ENCODE measurements at regions not wholly inside any gene's neighbourhood (a gene's known extent, or its start where the extent isn't known, plus 50 kb on each side); places are given as distances from the start of the nearest gene placed in this dataset.

DNA sequence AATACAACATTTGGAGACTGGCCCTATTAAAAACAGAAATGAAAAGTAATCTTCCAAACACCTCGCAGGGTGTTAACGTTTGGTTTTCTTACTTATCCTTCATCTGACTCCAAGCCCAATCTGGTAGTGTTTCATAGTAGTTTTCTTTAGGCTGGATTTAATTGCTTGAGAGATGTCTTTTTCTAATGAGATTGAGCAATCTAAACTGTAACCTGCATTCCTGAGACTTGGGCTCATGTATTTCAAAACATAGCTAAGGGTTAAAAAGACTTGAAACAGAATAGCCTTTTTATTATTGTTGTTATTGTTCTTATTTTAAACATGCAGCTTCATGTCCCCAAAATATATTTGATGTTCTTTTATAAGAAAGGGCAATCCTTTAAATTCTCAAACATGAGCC, 278.9 kb downstream of the TGFB2 start (continued):
- TF ChIP-seq, protein P1, sequence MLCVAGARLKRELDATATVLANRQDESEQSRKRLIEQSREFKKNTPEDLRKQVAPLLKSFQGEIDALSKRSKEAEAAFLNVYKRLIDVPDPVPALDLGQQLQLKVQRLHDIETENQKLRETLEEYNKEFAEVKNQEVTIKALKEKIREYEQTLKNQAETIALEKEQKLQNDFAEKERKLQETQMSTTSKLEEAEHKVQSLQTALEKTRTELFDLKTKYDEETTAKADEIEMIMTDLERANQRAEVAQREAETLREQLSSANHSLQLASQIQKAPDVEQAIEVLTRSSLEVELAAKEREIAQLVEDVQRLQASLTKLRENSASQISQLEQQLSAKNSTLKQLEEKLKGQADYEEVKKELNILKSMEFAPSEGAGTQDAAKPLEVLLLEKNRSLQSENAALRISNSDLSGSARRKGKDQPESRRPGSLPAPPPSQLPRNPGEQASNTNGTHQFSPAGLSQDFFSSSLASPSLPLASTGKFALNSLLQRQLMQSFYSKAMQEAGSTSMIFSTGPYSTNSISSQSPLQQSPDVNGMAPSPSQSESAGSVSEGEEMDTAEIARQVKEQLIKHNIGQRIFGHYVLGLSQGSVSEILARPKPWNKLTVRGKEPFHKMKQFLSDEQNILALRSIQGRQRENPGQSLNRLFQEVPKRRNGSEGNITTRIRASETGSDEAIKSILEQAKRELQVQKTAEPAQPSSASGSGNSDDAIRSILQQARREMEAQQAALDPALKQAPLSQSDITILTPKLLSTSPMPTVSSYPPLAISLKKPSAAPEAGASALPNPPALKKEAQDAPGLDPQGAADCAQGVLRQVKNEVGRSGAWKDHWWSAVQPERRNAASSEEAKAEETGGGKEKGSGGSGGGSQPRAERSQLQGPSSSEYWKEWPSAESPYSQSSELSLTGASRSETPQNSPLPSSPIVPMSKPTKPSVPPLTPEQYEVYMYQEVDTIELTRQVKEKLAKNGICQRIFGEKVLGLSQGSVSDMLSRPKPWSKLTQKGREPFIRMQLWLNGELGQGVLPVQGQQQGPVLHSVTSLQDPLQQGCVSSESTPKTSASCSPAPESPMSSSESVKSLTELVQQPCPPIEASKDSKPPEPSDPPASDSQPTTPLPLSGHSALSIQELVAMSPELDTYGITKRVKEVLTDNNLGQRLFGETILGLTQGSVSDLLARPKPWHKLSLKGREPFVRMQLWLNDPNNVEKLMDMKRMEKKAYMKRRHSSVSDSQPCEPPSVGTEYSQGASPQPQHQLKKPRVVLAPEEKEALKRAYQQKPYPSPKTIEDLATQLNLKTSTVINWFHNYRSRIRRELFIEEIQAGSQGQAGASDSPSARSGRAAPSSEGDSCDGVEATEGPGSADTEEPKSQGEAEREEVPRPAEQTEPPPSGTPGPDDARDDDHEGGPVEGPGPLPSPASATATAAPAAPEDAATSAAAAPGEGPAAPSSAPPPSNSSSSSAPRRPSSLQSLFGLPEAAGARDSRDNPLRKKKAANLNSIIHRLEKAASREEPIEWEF (IDR thresholded peaks at IDR 0.05; ENCODE audit: insufficient replicate concordance, low read depth, low read length) = no peak
- TF ChIP-seq GABPA (IDR thresholded peaks at IDR 0.05; ENCODE audit: low read depth) = no peak
- no peak for TF ChIP-seq JUNB (IDR thresholded peaks at IDR 0.05)
- no peak for TF ChIP-seq ZNF24 (IDR thresholded peaks at IDR 0.05)
- TF ChIP-seq CBX5 (IDR thresholded peaks at IDR 0.05; ENCODE audit: low read depth) = no peak
- TF ChIP-seq ZBED1 (IDR thresholded peaks at IDR 0.05; ENCODE audit: borderline replicate concordance) = no peak
- TF ChIP-seq BACH1 (IDR thresholded peaks at IDR 0.05; ENCODE audit: borderline replicate concordance) = no peak
- TF ChIP-seq NKRF (conservative IDR thresholded peaks at IDR 0.05) = no peak
- TF ChIP-seq ZNF687 (IDR thresholded peaks at IDR 0.05) = no peak
- no peak for TF ChIP-seq SKIL (IDR thresholded peaks at IDR 0.05; ENCODE audit: low read depth, poor library complexity, severe bottlenecking)

All from GM12878 (cell line).